ENCODE measurements at regions not wholly inside any gene's neighbourhood (a gene's known extent, or its start where the extent isn't known, plus 50 kb on each side); places are given as distances from the start of the nearest gene placed in this dataset.

DNA sequence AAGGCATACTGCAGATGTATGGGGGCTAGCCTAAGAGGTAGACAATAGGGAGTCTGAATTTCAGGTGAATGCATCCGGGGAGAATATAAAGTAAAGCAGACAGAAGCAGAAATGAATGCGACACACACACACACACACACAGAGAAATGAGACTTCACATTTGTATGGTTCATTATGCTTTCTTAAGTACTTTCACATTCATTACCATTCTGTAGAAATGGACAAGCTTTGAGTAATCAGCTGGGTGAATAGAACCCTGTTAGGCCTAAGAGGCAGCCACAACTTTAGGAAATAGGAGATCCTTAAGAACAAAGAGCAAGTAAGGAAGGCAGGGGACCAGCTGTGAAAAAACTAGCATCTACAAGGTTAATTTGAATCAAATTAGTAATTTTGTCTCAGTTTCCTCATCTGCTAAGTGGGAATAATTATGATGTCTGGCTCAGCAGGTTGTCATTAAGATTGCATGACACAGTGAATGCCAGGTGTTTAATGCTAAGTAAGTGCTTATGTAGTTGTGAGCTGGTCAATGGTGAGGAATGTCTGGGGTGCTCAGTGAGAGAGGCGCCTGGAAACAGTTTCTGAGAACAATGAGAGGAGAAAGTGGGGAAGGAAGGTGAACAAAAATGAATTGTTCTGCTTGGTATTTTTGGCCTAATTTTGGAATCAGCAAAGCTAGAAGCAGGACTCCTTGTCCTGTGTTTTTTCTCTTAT is 265.8 kb upstream of the CLINT1 start:
- DNase-seq (ENCODE audit: low read depth) = no peak
- TF ChIP-seq, protein P1, sequence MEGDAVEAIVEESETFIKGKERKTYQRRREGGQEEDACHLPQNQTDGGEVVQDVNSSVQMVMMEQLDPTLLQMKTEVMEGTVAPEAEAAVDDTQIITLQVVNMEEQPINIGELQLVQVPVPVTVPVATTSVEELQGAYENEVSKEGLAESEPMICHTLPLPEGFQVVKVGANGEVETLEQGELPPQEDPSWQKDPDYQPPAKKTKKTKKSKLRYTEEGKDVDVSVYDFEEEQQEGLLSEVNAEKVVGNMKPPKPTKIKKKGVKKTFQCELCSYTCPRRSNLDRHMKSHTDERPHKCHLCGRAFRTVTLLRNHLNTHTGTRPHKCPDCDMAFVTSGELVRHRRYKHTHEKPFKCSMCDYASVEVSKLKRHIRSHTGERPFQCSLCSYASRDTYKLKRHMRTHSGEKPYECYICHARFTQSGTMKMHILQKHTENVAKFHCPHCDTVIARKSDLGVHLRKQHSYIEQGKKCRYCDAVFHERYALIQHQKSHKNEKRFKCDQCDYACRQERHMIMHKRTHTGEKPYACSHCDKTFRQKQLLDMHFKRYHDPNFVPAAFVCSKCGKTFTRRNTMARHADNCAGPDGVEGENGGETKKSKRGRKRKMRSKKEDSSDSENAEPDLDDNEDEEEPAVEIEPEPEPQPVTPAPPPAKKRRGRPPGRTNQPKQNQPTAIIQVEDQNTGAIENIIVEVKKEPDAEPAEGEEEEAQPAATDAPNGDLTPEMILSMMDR (IDR thresholded peaks at IDR 0.05; ENCODE audit: insufficient read depth, low read depth, low read length) = no peak
- H3K4me3 ChIP-seq (ENCODE audit: low read depth, low read length) = no peak overlapping the region

DNA sequence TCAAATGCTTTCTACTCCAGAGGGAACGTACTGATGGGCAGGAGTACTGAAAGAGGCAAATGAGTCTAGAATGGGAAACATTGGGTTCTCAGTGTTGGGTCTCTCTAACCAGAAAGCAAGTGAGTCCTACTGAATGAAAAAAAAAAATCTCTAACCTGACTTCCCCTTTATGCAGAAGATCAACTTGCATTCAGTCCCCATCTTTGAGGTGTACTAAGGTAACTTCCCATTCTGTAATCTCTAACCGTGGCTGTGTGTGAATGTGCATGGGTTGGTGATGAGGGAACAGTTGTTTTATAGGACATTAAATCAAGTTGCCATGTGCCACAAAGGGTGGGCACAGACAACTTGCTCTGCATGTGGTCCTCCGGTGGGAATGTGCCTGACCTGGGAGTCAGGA is 264.6 kb upstream of the CLINT1 start:
- H3K4me3 ChIP-seq (ENCODE audit: low read depth, low read length) = no peak overlapping the region
- TF ChIP-seq, protein P1 (IDR thresholded peaks at IDR 0.05; ENCODE audit: insufficient read depth, low read depth, low read length) = no peak
- DNase-seq (ENCODE audit: low read depth) = no peak

DNA sequence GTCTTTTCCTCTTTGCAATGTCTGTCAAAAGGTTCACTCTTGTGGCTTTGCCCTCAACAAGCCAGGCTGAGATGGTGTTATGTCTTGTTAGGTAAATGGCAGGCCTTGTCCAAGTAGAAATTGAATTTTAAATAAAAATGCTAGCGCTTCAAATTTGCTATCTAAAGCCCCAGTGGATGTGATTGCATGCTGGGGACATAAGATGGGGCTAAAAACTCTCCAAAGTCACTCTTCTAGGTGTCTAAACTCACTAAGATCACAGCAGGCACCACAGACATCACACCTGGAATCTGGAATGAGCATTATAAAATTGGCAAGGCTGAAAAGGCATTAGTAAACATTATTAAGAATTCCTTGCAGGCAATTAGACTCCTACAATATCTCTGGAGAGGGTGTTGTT is 262.7 kb upstream of the CLINT1 start:
- no peak overlapping the region for H3K4me3 ChIP-seq (ENCODE audit: low read depth, low read length)
- DNase-seq (ENCODE audit: low read depth) = no peak
- TF ChIP-seq, protein P1 (IDR thresholded peaks at IDR 0.05; ENCODE audit: insufficient read depth, low read depth, low read length) = no peak

DNA sequence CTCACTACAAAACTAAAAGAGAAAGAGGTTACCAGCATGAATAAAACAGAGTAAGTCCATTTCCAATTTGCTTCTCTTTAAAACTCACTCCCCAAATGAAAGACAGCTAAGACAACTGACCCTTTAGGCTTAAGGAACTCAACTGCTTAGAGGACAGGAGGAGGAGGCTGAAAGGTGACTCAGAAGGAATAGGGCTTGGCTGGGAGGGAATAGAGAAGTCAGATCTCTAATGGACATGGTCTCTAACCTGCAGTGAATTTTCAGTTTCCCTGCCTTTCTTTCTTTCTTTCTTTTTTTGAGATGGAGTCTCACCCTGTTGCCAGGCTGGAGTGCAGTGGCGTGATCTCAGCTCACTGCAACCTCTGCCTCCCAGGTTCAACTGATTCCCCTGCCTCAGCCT is 261.8 kb upstream of the CLINT1 start:
- TF ChIP-seq, protein P1 (IDR thresholded peaks at IDR 0.05; ENCODE audit: insufficient read depth, low read depth, low read length) = no peak
- no peak for DNase-seq (ENCODE audit: low read depth)
- no peak overlapping the region for H3K4me3 ChIP-seq (ENCODE audit: low read depth, low read length)

DNA sequence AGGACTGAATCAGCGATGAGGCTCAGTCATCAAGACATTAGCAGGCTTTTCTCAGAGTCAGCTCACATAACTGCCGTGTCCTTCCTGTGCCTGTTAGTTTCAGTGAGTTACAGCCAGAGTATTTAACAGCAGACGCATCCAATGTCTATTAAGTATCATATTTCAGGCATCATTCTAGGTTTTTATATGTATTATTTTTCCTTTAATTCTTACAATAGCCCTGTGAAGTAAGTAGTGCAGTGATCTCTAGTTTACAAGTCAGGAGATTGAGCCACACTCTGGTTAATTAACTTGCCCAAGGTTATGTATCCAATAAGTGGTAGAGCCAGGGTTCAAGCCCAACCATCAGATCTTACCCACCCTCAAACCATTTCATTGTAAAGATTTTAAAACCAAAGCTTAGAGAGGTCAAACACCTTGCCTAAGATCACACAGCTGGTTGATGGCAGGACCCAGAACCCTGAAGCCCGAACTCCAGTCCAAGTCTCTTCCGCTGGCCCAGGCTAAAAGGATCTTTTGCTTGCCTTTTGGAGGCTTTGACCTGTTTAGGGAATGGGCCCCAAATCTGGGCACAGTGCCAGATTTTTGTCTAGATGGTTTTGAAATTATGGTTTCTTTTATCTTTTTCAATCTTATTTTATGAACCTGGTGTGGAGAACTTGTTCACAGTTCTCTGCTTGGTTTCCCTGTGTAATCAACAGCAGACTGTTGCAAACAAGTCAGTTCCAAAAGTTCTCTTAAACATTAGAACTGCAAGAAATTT is 261.2 kb upstream of the CLINT1 start:
- H3K4me3 ChIP-seq (ENCODE audit: low read depth, low read length) = no peak overlapping the region
- TF ChIP-seq, protein P1 (IDR thresholded peaks at IDR 0.05; ENCODE audit: insufficient read depth, low read depth, low read length) = no peak
- DNase-seq (ENCODE audit: low read depth) = peak; percentile 59

DNA sequence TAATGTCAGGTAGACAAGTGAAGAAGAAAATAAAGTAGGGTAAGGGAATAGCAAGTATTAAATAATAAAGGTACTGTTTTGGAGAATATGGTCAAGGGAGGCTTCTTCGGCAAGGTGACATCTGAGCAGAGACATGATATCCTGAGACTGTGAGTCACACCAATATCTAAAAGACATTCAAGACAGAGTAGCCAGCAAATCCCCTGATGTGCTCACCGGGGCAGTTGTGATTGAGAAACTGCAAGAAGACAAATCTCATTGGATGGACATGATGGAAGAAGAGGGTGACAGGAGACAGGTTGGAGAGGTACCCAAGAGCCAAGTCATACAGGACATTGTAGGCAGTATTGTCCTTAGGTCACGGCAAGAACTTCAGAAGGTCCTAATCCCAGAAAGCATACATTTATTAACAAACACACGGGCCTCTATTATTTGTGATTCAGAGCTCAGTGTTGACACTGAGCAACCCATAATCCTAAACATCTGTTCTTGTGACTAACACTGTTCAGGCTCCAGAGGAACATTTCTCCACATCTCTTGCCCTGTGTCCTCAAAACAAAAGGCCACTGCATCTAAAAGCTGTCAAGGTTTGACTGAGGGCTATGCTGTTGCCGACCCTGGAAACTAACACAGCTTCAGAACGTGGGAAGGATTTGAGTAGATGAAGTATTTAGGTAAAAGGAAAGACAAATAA is 258.7 kb upstream of the CLINT1 start:
- TF ChIP-seq, protein P1 (IDR thresholded peaks at IDR 0.05; ENCODE audit: insufficient read depth, low read depth, low read length) = no peak
- peak; percentile 50 for DNase-seq (ENCODE audit: low read depth)
- no peak overlapping the region for H3K4me3 ChIP-seq (ENCODE audit: low read depth, low read length)
